ENCODE measurements at regions not wholly inside any gene's neighbourhood (a gene's known extent, or its start where the extent isn't known, plus 50 kb on each side); places are given as distances from the start of the nearest gene placed in this dataset.

DNA sequence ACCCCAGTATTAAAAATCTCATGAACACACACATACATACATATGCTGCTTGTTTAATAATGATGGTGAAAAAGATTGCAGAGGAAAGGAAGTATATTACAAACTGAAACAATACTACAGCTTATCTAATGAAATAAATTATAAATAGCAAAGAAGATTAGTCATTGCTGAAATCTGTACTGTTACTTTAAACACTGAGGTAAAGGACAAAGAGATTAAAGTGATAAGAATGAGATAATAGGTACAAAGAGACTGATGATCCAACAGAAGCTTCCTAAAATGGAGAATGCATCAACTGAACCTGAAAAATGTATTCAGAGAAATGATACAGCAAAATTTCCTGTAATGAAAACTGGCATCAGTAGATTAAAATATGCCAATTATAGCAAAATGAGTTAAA is 91.5 kb upstream of the KCND2 start:
- DNase-seq (ENCODE audit: low spot score): no peak
- in situ Hi-C loops (cut with MboI; ENCODE audit: low sequenced_read_pairs, unreplicated experiment): no loop called here
- TF ChIP-seq CTCF (IDR thresholded peaks at IDR 0.05; ENCODE audit: borderline replicate concordance, control extremely low read depth, extremely low read depth, insufficient read depth, missing control alignments): no peak

DNA sequence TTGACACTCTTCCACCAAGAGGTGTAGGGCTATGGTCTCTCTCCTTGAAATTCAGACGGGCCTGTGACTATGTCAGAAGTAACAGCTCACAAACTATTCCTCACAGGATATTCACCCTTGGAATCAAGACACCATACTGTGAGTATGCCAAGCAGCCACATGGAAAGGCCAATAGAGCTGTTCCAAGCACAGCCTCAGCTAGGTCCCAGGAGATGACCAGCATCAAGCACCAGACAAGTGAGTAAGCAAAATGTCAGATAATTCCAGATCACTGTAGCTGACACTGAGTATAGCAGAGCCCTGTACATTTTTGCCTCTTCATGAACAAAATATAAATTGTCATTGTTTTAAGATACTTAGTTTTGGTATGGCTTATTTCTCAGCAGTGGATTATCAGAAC is 88.1 kb upstream of the KCND2 start:
- in situ Hi-C loops (cut with MboI; ENCODE audit: low sequenced_read_pairs, unreplicated experiment): no loop called here
- no peak for TF ChIP-seq CTCF (IDR thresholded peaks at IDR 0.05; ENCODE audit: borderline replicate concordance, control extremely low read depth, extremely low read depth, insufficient read depth, missing control alignments)
- DNase-seq (ENCODE audit: low spot score): no peak

GRCh38 chr7:120185940-120186682 is 86.9 kb upstream of the KCND2 start:
- in situ Hi-C loops (cut with MboI; ENCODE audit: low sequenced_read_pairs, unreplicated experiment): no loop called here
- no peak for TF ChIP-seq CTCF (IDR thresholded peaks at IDR 0.05; ENCODE audit: borderline replicate concordance, control extremely low read depth, extremely low read depth, insufficient read depth, missing control alignments)
- DNase-seq (ENCODE audit: low spot score): no peak

GRCh38 chr7:120186688-120187087 is 86.3 kb upstream of the KCND2 start:
- no peak for TF ChIP-seq CTCF (IDR thresholded peaks at IDR 0.05; ENCODE audit: borderline replicate concordance, control extremely low read depth, extremely low read depth, insufficient read depth, missing control alignments)
- in situ Hi-C loops (cut with MboI; ENCODE audit: low sequenced_read_pairs, unreplicated experiment): no loop called here
- no peak for DNase-seq (ENCODE audit: low spot score)

GRCh38 chr7:120189623-120190022 is 83.4 kb upstream of the KCND2 start:
- no peak for DNase-seq (ENCODE audit: low spot score)
- TF ChIP-seq CTCF (IDR thresholded peaks at IDR 0.05; ENCODE audit: borderline replicate concordance, control extremely low read depth, extremely low read depth, insufficient read depth, missing control alignments): no peak
- in situ Hi-C loops (cut with MboI; ENCODE audit: low sequenced_read_pairs, unreplicated experiment): no loop called here

GRCh38 chr7:120190109-120190508 is 82.9 kb upstream of the KCND2 start:
- no peak for DNase-seq (ENCODE audit: low spot score)
- in situ Hi-C loops (cut with MboI; ENCODE audit: low sequenced_read_pairs, unreplicated experiment): no loop called here
- no peak for TF ChIP-seq CTCF (IDR thresholded peaks at IDR 0.05; ENCODE audit: borderline replicate concordance, control extremely low read depth, extremely low read depth, insufficient read depth, missing control alignments)

All from GM13976 (cell line).